ENCODE measurements at regions not wholly inside any gene's neighbourhood (a gene's known extent, or its start where the extent isn't known, plus 50 kb on each side); places are given as distances from the start of the nearest gene placed in this dataset.

DNA sequence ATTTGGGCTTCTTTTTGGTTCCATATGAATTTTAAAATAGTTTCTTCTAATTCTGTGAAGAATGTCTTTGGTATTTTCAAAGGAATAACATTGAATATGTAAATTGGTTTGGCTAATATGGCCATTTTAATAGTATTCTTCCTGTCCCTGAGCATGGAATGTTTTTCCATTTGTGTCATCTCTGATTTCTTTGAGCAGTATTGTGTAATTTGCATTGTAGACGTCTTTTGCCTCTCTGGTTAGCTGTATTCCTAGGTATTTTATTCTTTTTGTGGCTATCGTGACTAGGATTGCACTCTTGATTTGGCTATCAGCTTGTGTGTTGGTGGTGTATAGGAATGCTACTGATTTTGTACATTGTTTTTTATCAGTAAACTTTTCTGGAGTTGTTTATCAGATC, 601.9 kb downstream of the SNAPC1 start:
- TF ChIP-seq ELF4 (IDR thresholded peaks at IDR 0.05): no peak
- no peak for TF ChIP-seq ARNT (IDR thresholded peaks at IDR 0.05)
- TF ChIP-seq FOXK2 (IDR thresholded peaks at IDR 0.05): no peak
- TF ChIP-seq SP1 (IDR thresholded peaks at IDR 0.05): no peak
- TF ChIP-seq L3MBTL2 (conservative IDR thresholded peaks at IDR 0.05): no peak
- TF ChIP-seq FOXM1 (IDR thresholded peaks at IDR 0.05; ENCODE audit: borderline replicate concordance): no peak
- TF ChIP-seq TARDBP (IDR thresholded peaks at IDR 0.05): no peak
- TF ChIP-seq HDGF (IDR thresholded peaks at IDR 0.05; ENCODE audit: borderline replicate concordance): no peak
- TF ChIP-seq, protein P1, sequence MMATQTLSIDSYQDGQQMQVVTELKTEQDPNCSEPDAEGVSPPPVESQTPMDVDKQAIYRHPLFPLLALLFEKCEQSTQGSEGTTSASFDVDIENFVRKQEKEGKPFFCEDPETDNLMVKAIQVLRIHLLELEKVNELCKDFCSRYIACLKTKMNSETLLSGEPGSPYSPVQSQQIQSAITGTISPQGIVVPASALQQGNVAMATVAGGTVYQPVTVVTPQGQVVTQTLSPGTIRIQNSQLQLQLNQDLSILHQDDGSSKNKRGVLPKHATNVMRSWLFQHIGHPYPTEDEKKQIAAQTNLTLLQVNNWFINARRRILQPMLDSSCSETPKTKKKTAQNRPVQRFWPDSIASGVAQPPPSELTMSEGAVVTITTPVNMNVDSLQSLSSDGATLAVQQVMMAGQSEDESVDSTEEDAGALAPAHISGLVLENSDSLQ (IDR thresholded peaks at IDR 0.05): no peak
- TF ChIP-seq SUZ12 (IDR thresholded peaks at IDR 0.05): no peak
- no peak for TF ChIP-seq CTBP1 (IDR thresholded peaks at IDR 0.05; ENCODE audit: borderline replicate concordance)
- TF ChIP-seq FOXA1 (IDR thresholded peaks at IDR 0.05): no peak
- TF ChIP-seq BHLHE40 (IDR thresholded peaks at IDR 0.05; ENCODE audit: borderline replicate concordance): no peak
- no peak for TF ChIP-seq ZNF384 (IDR thresholded peaks at IDR 0.05)

Data from HEK293T (cell line).